ENCODE measurements at regions not wholly inside any gene's neighbourhood (a gene's known extent, or its start where the extent isn't known, plus 50 kb on each side); places are given as distances from the start of the nearest gene placed in this dataset.

DNA sequence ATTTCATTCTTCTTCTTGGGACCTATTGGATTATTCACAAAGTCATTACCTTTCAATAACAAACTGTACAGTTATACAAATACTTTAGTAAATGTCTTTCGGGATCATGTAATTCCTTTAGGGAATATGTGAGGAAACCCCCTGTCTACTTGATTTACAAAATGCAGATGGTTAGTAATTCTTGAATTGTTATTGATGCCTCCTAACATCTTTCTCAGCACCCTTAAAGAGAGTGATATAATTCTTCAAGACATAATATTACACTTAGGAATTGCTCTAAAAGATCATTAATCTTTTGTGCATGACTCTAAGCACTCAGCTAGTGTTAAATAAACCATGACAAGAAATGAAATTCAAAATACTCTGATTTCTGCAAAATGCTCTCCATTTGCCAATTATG lies 988.1 kb upstream of the HS3ST1 start:
- DNase-seq (ENCODE audit: low read depth), result no peak
- TF ChIP-seq, protein P1, sequence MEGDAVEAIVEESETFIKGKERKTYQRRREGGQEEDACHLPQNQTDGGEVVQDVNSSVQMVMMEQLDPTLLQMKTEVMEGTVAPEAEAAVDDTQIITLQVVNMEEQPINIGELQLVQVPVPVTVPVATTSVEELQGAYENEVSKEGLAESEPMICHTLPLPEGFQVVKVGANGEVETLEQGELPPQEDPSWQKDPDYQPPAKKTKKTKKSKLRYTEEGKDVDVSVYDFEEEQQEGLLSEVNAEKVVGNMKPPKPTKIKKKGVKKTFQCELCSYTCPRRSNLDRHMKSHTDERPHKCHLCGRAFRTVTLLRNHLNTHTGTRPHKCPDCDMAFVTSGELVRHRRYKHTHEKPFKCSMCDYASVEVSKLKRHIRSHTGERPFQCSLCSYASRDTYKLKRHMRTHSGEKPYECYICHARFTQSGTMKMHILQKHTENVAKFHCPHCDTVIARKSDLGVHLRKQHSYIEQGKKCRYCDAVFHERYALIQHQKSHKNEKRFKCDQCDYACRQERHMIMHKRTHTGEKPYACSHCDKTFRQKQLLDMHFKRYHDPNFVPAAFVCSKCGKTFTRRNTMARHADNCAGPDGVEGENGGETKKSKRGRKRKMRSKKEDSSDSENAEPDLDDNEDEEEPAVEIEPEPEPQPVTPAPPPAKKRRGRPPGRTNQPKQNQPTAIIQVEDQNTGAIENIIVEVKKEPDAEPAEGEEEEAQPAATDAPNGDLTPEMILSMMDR (IDR thresholded peaks at IDR 0.05; ENCODE audit: low read depth, low read length, missing control alignments), result no peak
- no peak overlapping the region for H3K4me3 ChIP-seq (ENCODE audit: low read depth, low read length)
- in situ Hi-C loops (cut with HindIII; ENCODE audit: low sequenced_read_pairs), result no loop called here

DNA sequence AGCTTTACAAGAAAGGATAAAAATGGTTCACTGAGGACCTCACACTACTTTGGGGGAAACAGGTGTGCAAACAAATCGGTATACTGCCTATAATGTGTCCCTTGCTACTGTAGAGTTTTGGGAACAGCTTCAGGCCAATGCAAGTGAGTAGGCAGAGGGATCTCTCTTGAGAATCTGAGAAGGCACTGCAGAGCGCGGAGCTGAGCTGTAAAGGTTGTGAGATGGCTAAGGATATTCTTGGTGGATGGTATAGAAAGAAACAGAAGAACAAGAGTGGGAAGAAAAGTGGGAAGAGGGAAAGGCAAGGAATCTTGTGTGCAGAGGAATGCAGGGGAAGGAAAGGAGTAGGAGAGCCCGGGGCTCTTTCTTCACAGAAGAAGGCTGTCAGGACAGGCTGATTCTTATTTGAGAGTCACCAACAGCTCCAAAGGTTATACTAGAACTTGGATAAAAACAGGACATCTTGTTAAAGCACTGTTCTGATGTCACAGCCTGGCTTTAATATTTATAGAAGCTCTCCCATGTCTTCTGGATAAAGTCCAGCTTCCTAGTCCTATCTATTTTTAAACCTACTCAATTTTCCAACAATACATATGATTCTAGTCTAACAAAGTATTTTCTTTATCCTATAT lies 985.6 kb upstream of the HS3ST1 start:
- TF ChIP-seq, protein P1 (IDR thresholded peaks at IDR 0.05; ENCODE audit: low read depth, low read length, missing control alignments), result no peak
- no peak overlapping the region for H3K4me3 ChIP-seq (ENCODE audit: low read depth, low read length)
- in situ Hi-C loops (cut with HindIII; ENCODE audit: low sequenced_read_pairs), result no loop called here
- DNase-seq (ENCODE audit: low read depth), result no peak

DNA sequence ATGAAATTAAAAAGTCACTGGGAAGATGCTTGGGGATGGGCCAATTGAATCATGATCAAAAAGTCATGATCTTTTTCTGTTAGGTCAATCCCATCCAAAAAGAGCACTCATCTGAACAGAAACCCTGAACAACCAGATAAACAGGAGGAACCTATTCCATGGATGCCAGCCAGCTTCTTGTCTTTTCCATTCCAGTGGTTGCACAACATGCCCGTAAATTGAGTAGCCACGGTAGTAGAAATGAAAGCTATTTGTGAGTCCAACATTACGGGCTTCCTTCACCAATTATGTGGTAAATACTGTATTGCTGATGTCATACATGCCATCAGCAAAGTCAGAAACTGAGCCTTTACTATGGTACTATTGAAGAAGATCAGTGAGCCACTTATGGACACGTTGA lies 982.4 kb upstream of the HS3ST1 start:
- no peak for DNase-seq (ENCODE audit: low read depth)
- in situ Hi-C loops (cut with HindIII; ENCODE audit: low sequenced_read_pairs), result no loop called here
- TF ChIP-seq, protein P1 (IDR thresholded peaks at IDR 0.05; ENCODE audit: low read depth, low read length, missing control alignments), result no peak

DNA sequence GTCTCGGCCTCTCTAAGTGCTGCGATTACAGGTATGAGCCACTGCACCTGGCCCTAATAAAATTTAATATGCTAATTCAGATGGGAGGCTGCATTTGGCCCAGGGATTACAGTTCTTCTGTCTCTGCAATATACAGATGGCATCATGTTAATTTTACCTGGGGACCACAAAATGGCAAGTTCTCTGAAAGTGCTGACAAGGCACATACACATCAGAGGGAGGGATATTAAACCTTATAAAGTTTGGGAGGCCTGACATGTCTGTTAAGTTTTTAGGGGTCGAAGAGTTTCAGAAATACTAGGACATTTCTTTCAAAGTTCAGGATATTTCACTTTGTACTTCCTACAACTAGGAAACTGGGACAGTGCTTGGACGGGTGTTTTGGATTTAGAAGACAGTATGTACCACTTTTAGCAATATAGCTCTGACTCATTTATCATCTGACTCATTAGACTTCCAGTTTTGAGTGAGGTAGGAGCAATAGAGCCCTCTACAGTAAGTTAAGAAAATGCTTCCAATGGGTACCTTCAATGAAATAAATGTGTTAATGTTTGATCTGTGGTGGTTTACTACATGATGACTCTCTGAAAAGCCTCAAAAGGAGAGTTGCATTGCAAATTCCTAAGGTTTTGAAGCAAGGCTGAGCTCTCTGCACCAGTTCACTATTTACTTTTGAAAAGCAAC lies 981.0 kb upstream of the HS3ST1 start:
- in situ Hi-C loops (cut with HindIII; ENCODE audit: low sequenced_read_pairs), result no loop called here
- no peak for DNase-seq (ENCODE audit: low read depth)
- TF ChIP-seq, protein P1 (IDR thresholded peaks at IDR 0.05; ENCODE audit: low read depth, low read length, missing control alignments), result no peak
- H3K4me3 ChIP-seq (ENCODE audit: low read depth, low read length), result no peak overlapping the region

More for the DNA sequence above, 982.4 kb upstream of the HS3ST1 start:
- no peak overlapping the region for H3K4me3 ChIP-seq (ENCODE audit: low read depth, low read length)

DNA sequence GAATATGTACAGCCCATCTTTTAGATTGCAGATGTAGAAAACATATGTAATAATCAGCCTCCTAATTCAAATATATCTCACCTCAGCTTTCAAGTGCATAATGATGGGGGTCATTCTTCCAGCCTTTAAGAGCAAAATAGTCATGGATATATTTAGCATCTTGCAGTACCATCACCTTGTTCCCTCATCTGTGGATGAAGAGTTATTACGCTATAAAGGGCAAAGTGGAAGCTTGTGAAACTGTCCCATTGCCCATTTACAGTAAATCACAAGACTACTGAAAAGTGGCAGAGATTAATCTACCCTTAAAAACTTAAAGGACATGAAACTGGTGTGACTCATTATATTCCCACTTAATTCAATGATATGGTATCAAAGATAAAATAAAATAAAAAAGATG lies 979.7 kb upstream of the HS3ST1 start:
- DNase-seq (ENCODE audit: low read depth), result no peak
- in situ Hi-C loops (cut with HindIII; ENCODE audit: low sequenced_read_pairs), result no loop called here
- TF ChIP-seq, protein P1 (IDR thresholded peaks at IDR 0.05; ENCODE audit: low read depth, low read length, missing control alignments), result no peak
- H3K4me3 ChIP-seq (ENCODE audit: low read depth, low read length), result no peak overlapping the region

DNA sequence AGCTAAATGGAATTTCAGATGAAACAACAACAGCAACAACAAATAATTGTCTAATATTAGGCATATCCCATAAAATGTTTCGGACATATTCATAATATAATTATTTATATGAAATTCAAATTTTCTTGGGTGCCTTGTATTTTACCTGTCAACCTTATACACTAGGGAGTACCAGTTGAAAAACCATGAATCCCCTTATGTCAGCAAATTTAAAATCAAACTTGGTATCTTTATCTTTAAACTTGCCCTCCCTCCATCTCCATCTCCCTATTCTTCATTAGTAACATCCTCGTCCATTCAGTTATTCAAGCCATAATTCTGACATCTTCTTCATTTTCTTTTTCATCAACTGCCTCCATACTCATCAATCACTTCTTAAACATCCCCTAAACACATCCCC lies 974.5 kb upstream of the HS3ST1 start:
- TF ChIP-seq, protein P1 (IDR thresholded peaks at IDR 0.05; ENCODE audit: low read depth, low read length, missing control alignments), result no peak
- no peak for DNase-seq (ENCODE audit: low read depth)
- no peak overlapping the region for H3K4me3 ChIP-seq (ENCODE audit: low read depth, low read length)
- in situ Hi-C loops (cut with HindIII; ENCODE audit: low sequenced_read_pairs), result no loop called here
